ENCODE measurements at regions not wholly inside any gene's neighbourhood (a gene's known extent, or its start where the extent isn't known, plus 50 kb on each side); places are given as distances from the start of the nearest gene placed in this dataset.

DNA sequence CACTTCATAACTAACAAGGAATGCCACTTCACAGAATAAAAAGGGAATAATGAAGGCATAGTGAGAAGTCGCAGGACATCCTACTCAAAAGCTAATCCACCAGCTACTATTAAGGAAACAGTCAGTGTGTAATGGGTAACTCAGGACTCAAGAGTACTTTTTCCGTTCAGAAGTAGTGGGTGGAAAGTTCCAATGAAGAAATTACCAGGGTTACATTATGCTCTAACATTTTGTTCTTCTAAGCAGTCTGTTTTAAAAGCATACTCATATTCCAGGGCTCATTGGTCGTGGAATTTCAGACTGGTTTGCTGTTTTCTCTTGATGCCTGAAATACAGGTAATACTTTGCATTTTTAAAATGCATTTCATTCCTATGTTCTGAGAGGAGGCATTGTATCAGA is 222.4 kb upstream of the IRS2 start (continued):
- TF ChIP-seq, protein P1, sequence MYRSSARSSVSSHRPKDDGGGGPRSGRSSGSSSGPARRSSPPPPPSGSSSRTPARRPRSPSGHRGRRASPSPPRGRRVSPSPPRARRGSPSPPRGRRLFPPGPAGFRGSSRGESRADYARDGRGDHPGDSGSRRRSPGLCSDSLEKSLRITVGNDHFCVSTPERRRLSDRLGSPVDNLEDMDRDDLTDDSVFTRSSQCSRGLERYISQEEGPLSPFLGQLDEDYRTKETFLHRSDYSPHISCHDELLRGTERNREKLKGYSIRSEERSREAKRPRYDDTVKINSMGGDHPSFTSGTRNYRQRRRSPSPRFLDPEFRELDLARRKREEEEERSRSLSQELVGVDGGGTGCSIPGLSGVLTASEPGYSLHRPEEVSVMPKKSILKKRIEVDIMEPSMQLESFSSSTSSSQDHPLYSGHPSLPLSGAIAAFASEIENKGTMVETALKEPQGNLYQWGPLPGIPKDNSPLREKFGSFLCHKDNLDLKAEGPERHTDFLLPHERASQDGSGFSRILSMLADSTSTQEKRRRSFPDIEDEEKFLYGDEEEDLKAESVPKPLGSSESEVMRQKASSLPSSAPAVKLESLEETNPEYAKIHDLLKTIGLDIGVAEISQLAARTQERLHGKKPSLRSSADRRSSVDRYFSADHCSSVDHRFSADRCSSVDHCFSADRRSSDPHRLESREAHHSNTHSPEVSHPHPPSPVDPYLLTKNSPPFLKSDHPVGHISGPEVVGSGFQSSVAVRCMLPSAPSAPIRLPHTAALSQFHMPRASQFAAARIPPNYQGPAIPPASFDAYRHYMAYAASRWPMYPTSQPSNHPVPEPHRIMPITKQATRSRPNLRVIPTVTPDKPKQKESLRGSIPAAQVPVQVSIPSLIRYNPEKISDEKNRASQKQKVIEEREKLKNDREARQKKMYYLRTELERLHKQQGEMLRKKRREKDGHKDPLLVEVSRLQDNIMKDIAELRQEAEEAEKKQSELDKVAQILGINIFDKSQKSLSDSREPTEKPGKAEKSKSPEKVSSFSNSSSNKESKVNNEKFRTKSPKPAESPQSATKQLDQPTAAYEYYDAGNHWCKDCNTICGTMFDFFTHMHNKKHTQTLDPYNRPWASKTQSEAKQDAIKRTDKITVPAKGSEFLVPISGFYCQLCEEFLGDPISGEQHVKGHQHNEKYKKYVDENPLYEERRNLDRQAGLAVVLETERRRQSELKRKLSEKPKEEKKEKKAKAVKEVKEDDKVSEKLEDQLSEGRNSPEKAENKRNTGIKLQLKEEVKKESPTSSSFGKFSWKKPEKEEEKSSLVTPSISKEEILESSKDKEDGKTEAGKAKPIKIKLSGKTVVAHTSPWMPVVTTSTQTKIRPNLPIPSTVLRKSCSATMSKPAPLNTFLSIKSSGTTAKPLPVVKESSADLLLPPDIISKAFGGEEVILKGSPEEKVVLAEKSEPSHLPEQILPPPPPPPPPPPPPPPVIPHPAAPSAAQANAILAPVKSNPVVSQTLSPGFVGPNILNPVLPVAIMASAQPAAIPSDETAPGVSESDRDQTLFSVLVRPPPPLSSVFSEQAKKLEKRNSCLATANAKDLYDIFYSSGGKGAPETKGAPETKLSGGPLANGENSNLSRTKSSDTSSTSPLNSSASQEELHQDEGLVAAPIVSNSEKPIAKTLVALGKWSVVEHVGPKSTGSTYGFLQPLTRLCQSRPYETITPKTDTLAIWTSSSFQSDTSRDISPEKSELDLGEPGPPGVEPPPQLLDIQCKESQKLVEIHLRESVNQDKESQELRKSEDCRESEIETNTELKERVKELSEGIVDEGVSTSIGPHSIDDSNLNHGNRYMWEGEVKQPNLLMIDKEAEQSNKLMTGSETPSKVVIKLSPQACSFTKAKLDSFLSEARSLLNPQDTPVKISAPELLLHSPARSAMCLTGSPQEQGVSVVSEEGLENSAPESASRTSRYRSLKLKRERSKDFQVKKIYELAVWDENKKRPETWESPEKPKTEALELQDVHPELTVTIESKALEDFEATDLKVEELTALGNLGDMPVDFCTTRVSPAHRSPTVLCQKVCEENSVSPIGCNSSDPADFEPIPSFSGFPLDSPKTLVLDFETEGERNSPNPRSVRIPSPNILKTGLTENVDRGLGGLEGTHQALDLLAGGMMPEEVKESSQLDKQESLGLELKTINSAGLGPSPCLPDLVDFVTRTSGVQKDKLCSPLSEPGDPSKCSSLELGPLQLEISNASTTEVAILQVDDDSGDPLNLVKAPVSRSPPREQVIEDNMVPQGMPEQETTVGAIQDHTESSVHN (IDR thresholded peaks at IDR 0.05; ENCODE audit: borderline replicate concordance in 1 of 2, low read depth in 1 of 2) = no peak
- TF ChIP-seq ZNF507 (tag; conservative IDR thresholded peaks at IDR 0.05) (no peak), EWSR1 (IDR thresholded peaks at IDR 0.05; ENCODE audit: borderline replicate concordance, low read depth, partially characterized antibody) (no peak), SETDB1 (IDR thresholded peaks at IDR 0.05; ENCODE audit: low read length) (no peak), NR3C1 (CRISPR knock-in tag; IDR thresholded peaks at IDR 0.05) (no peak), MBD2 (IDR thresholded peaks at IDR 0.05; ENCODE audit: borderline replicate concordance, low read depth) (no peak)
- TF ChIP-seq, protein P2, sequence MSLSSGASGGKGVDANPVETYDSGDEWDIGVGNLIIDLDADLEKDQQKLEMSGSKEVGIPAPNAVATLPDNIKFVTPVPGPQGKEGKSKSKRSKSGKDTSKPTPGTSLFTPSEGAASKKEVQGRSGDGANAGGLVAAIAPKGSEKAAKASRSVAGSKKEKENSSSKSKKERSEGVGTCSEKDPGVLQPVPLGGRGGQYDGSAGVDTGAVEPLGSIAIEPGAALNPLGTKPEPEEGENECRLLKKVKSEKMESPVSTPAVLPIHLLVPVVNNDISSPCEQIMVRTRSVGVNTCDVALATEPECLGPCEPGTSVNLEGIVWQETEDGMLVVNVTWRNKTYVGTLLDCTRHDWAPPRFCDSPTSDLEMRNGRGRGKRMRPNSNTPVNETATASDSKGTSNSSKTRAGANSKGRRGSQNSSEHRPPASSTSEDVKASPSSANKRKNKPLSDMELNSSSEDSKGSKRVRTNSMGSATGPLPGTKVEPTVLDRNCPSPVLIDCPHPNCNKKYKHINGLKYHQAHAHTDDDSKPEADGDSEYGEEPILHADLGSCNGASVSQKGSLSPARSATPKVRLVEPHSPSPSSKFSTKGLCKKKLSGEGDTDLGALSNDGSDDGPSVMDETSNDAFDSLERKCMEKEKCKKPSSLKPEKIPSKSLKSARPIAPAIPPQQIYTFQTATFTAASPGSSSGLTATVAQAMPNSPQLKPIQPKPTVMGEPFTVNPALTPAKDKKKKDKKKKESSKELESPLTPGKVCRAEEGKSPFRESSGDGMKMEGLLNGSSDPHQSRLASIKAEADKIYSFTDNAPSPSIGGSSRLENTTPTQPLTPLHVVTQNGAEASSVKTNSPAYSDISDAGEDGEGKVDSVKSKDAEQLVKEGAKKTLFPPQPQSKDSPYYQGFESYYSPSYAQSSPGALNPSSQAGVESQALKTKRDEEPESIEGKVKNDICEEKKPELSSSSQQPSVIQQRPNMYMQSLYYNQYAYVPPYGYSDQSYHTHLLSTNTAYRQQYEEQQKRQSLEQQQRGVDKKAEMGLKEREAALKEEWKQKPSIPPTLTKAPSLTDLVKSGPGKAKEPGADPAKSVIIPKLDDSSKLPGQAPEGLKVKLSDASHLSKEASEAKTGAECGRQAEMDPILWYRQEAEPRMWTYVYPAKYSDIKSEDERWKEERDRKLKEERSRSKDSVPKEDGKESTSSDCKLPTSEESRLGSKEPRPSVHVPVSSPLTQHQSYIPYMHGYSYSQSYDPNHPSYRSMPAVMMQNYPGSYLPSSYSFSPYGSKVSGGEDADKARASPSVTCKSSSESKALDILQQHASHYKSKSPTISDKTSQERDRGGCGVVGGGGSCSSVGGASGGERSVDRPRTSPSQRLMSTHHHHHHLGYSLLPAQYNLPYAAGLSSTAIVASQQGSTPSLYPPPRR (CRISPR knock-in tag; IDR thresholded peaks at IDR 0.05; ENCODE audit: borderline replicate concordance) = no peak
